OCI-LY3 (cell line): ENCODE measurements at regions not wholly inside any gene's neighbourhood (a gene's known extent, or its start where the extent isn't known, plus 50 kb on each side); places are given as distances from the start of the nearest gene placed in this dataset.
"Not testable (repeated sequence)": the region's sequence is repeated elsewhere in the genome, so short reads cannot be mapped to it uniquely, and the experiment has no call there.

ENCODE experiments used
- H2AFZ ChIP-seq: fragments of 200-600, 300-600 bp; shearing (Covaris generic); 2 replicates; pipeline ENCODE4 v1.6.0; 2014; ENCODE audit warnings: antibody characterized with exemption, low read depth, low read length
- H3K27ac ChIP-seq: fragments of 200-600, 300-600 bp; sonication (generic); 2 replicates; pipeline ENCODE4 v1.5.1; 2014; ENCODE audit warnings: mild to moderate bottlenecking, low read length, moderate library complexity, mixed read lengths
- H3K27me3 ChIP-seq: fragments of 200-600, 300-600 bp; sonication (generic); 2 replicates; pipeline ENCODE4 v1.6.1; 2014; ENCODE audit warnings: low read depth, low read length, mixed read lengths
- H3K36me3 ChIP-seq: fragments of 200-600, 300-600 bp; sonication (generic); replicated peaks from 2 replicates; pipeline ENCODE3; 2014; ENCODE audit warnings: low read depth, low read length, mixed read lengths
- H3K4me1 ChIP-seq: fragments of 300-600, 200-600 bp; sonication (generic); 2 replicates; pipeline ENCODE4 v1.6.1; 2014; ENCODE audit warnings: low read length, mixed read lengths
- H3K4me2 ChIP-seq: fragments of 200-600, 300-600 bp; sonication (generic); 2 replicates; pipeline ENCODE4 v1.6.1; 2014; ENCODE audit warnings: low read length, mixed read lengths
- H3K4me3 ChIP-seq: fragments of 300-600, 200-600 bp; sonication (generic); 2 replicates; pipeline ENCODE4 v1.5.1; 2014; ENCODE audit warnings: antibody characterized with exemption, mild to moderate bottlenecking, low read length, moderate library complexity
- H3K79me2 ChIP-seq: fragments of 300-600, 200-600 bp; shearing (Covaris generic); 2 replicates; pipeline ENCODE4 v1.6.1; 2014; ENCODE audit warnings: mild to moderate bottlenecking, low read length, mixed read lengths
- H3K9ac ChIP-seq: fragments of 300-600, 200-600 bp; shearing (Covaris generic); 2 replicates; pipeline ENCODE4 v1.6.0; 2014; ENCODE audit warnings: mild to moderate bottlenecking, low read length, moderate library complexity
- H3K9me3 ChIP-seq: fragments of 200-600, 300-600 bp; shearing (Covaris generic); 2 replicates; pipeline ENCODE4 v1.6.1; 2014; ENCODE audit warnings: low read length, mixed read lengths; ENCODE audit not compliant: insufficient read depth
- H4K20me1 ChIP-seq: fragments of 200-600, 300-600 bp; sonication (generic); 2 replicates; pipeline ENCODE4 v1.6.1; 2016; ENCODE audit warnings: low read length, mixed read lengths; ENCODE audit not compliant: insufficient read depth
- CTCF ChIP-seq: fragments of 200-600, 300-600 bp; sonication (generic); IDR thresholded peaks from 2 replicates; pipeline ENCODE4 v1.5.1; 2014; ENCODE audit warnings: antibody characterized with exemption, low read length, low read depth
- EZH2phosphoT487 ChIP-seq: fragments of 200-600 bp; shearing (Covaris generic); IDR thresholded peaks from 2 replicates; pipeline ENCODE4 v1.6.1; 2018; ENCODE audit warnings: antibody characterized with exemption, mixed run types, low read depth

GRCh38 chr1:233828480-233828879 is 76.0 kb upstream of the SLC35F3 start:
- H3K27ac ChIP-seq = no peak overlapping the region
- no peak overlapping the region for H3K4me3 ChIP-seq
- H3K36me3 ChIP-seq = no peaks in the 10 kb centered on the region
- no peak overlapping the region for H2AFZ ChIP-seq
- no peaks in the 10 kb centered on the region for H3K9me3 ChIP-seq
- H3K4me2 ChIP-seq = no peak overlapping the region
- no peaks in the 10 kb centered on the region for H3K79me2 ChIP-seq
- H3K9ac ChIP-seq = no peak overlapping the region
- H3K27me3 ChIP-seq = no peaks in the 10 kb centered on the region
- no peaks in the 10 kb centered on the region for H3K4me1 ChIP-seq
- TF ChIP-seq EZH2phosphoT487 (no peak), CTCF (no peak)
- no peaks in the 10 kb centered on the region for H4K20me1 ChIP-seq

GRCh38 chr1:233834609-233835008 is 69.9 kb upstream of the SLC35F3 start:
- Histone ChIP-seq H2AFZ (no peak overlapping the region), H3K36me3 (no peaks in the 10 kb centered on the region), H3K9me3 (no peaks in the 10 kb centered on the region), H3K27me3 (no peaks in the 10 kb centered on the region), H3K4me1 (no peaks in the 10 kb centered on the region), H3K79me2 (no peaks in the 10 kb centered on the region), H4K20me1 (no peaks in the 10 kb centered on the region), H3K4me3 (no peak overlapping the region), H3K9ac (no peak overlapping the region), H3K4me2 (no peak overlapping the region), H3K27ac (no peak overlapping the region)
- TF ChIP-seq EZH2phosphoT487 = no peak
- TF ChIP-seq CTCF = no peak

GRCh38 chr1:233838207-233838606 is 66.3 kb upstream of the SLC35F3 start:
- H3K9me3 ChIP-seq, H3K36me3 ChIP-seq, H3K9ac ChIP-seq, H3K27ac ChIP-seq, H3K4me1 ChIP-seq, H4K20me1 ChIP-seq, H3K4me3 ChIP-seq, H3K79me2 ChIP-seq, H2AFZ ChIP-seq, H3K27me3 ChIP-seq, H3K4me2 ChIP-seq: not testable (repeated sequence)

GRCh38 chr1:233843525-233844204 is 60.8 kb upstream of the SLC35F3 start:
- H3K9ac ChIP-seq = no peak overlapping the region
- H4K20me1 ChIP-seq = no peaks in the 10 kb centered on the region
- no peaks in the 10 kb centered on the region for H3K4me1 ChIP-seq
- H3K79me2 ChIP-seq = no peaks in the 10 kb centered on the region
- no peak for TF ChIP-seq CTCF
- TF ChIP-seq EZH2phosphoT487 = no peak
- no peak overlapping the region for H3K4me2 ChIP-seq
- H3K4me3 ChIP-seq = no peak overlapping the region
- H3K9me3 ChIP-seq = no peaks in the 10 kb centered on the region
- H3K36me3 ChIP-seq = no peaks in the 10 kb centered on the region
- no peak overlapping the region for H2AFZ ChIP-seq
- H3K27me3 ChIP-seq = no peaks in the 10 kb centered on the region
- no peak overlapping the region for H3K27ac ChIP-seq

GRCh38 chr1:233844275-233844674 is 60.2 kb upstream of the SLC35F3 start:
- H3K9ac ChIP-seq = no peak overlapping the region
- H3K4me1 ChIP-seq = no peaks in the 10 kb centered on the region
- no peaks in the 10 kb centered on the region for H3K36me3 ChIP-seq
- no peak overlapping the region for H3K27ac ChIP-seq
- H3K4me3 ChIP-seq = no peak overlapping the region
- H2AFZ ChIP-seq = no peak overlapping the region
- TF ChIP-seq CTCF (no peak), EZH2phosphoT487 (no peak)
- H3K9me3 ChIP-seq = no peaks in the 10 kb centered on the region
- H3K4me2 ChIP-seq = no peak overlapping the region
- no peaks in the 10 kb centered on the region for H3K79me2 ChIP-seq
- H4K20me1 ChIP-seq = no peaks in the 10 kb centered on the region
- 0 out of 2 replicates have a peak, but pooled peaks cover 2% of the 10 kb centered on the region for H3K27me3 ChIP-seq
